Thoracic aorta (tissue), 2 donors: ENCODE measurements at regions not wholly inside any gene's neighbourhood (a gene's known extent, or its start where the extent isn't known, plus 50 kb on each side); places are given as distances from the start of the nearest gene placed in this dataset.
"Not testable (repeated sequence)": the region's sequence is repeated elsewhere in the genome, so short reads cannot be mapped to it uniquely, and the experiment has no call there.

Experiments used
- ATAC-seq: fragments of 150-250 bp; one replicate; pipeline ENCODE4 v1.8.0; 2017; ENCODE audit warnings: low read depth; ENCODE audit not compliant: insufficient number of reproducible peaks, low FRiP score
- DNase-seq: peaks from one replicate; pipeline ENCODE4 v3.0.0-alpha.2; 2020; ENCODE audit warnings: low spot score
- H3K27ac ChIP-seq, 2 donors: fragments of 200-600 bp; sonication (generic); 1 replicate in 1 of 2; 2 replicates in 1 of 2; pipeline ENCODE4 v1.5.1; 2016; ENCODE audit warnings: mild to moderate bottlenecking in 2 of 2, moderate library complexity in 2 of 2
- H3K27me3 ChIP-seq: fragments of 200-600 bp; sonication (generic); replicated peaks from 2 replicates; pipeline ENCODE4 v1.6.0; 2016; ENCODE audit warnings: mild to moderate bottlenecking; ENCODE audit not compliant: insufficient read depth
- H3K36me3 ChIP-seq: fragments of 200-600 bp; sonication (generic); one replicate; pipeline ENCODE4 v1.5.1; 2016
- H3K4me1 ChIP-seq, 2 donors: fragments of 200-600 bp; sonication (generic); 1 replicate in 1 of 2; 2 replicates in 1 of 2; pipeline versions ENCODE4 v1.5.1 to v1.6.0; 2016; ENCODE audit warnings: low read depth in 2 of 2, mild to moderate bottlenecking in 1 of 2; ENCODE audit not compliant: control insufficient read depth in 1 of 2
- H3K4me3 ChIP-seq: fragments of 200-600 bp; sonication (generic); 2 replicates; pipeline ENCODE4 v1.5.1; 2016; ENCODE audit warnings: mild to moderate bottlenecking
- H3K9me3 ChIP-seq: fragments of 200-600 bp; sonication (generic); 2 replicates; pipeline ENCODE4 v1.5.1; 2016
- TF ChIP-seq, protein P1 (sequence below): fragments of 200-600 bp; sonication (generic); IDR thresholded peaks from one replicate; pipeline ENCODE4 v1.5.1; 2019; ENCODE audit warnings: antibody characterized with exemption

DNA sequence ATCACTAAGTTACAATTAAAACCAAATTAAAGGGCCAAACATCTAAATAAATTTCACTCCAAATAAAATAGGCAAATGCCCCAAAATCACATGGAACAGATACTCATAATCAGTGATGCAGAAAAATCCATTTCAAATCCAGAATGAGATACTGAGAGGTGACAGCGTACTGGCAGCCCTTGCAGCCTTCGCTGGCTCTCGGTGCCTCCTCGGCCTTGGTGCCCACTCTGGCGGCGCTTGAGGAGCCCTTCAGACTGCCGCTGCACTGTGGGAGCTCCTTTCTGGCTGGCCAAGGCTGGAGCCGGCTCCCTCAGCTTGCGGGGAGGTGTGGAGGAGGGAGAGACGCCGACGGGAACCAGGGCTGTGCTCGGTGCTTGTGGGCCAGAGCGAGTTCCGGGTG, 761.2 kb upstream of the AMELY start:
- DNase-seq (no peak), ATAC-seq (no peak)
- no peak overlapping the region for H3K27ac ChIP-seq
- TF ChIP-seq, protein P1, sequence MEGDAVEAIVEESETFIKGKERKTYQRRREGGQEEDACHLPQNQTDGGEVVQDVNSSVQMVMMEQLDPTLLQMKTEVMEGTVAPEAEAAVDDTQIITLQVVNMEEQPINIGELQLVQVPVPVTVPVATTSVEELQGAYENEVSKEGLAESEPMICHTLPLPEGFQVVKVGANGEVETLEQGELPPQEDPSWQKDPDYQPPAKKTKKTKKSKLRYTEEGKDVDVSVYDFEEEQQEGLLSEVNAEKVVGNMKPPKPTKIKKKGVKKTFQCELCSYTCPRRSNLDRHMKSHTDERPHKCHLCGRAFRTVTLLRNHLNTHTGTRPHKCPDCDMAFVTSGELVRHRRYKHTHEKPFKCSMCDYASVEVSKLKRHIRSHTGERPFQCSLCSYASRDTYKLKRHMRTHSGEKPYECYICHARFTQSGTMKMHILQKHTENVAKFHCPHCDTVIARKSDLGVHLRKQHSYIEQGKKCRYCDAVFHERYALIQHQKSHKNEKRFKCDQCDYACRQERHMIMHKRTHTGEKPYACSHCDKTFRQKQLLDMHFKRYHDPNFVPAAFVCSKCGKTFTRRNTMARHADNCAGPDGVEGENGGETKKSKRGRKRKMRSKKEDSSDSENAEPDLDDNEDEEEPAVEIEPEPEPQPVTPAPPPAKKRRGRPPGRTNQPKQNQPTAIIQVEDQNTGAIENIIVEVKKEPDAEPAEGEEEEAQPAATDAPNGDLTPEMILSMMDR: no peak
- H3K9me3 ChIP-seq: no peaks in the 10 kb centered on the region
- H3K27me3 ChIP-seq: no peaks in the 10 kb centered on the region
- no peak overlapping the region for H3K4me3 ChIP-seq
- H3K36me3 ChIP-seq: no peaks in the 10 kb centered on the region
- H3K4me1 ChIP-seq: no peaks in the 10 kb centered on the region

DNA sequence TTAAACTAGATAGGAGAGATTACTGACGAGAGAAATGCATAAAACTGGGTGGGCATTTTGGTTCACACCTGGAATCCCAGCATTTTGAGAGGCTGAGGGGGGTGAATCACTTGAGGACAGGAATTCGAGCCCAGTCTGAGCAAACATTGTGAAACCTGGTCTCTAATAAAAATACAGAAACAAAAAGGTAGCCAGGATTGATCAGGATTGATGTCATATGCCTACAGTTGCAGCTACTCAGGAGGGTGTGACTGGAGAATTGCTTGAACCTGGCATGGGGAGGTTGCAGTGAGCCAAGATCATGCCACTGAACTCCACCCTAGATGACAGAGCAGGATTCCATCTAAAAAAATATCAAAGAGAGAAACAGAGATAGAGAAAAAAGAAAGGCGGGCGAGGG, 751.7 kb upstream of the AMELY start:
- TF ChIP-seq, protein P1: no peak
- no peaks in the 10 kb centered on the region for H3K4me1 ChIP-seq
- no peak overlapping the region for H3K27ac ChIP-seq
- no peaks in the 10 kb centered on the region for H3K36me3 ChIP-seq
- H3K9me3 ChIP-seq: no peaks in the 10 kb centered on the region
- H3K4me3 ChIP-seq: no peak overlapping the region
- ATAC-seq (no peak), DNase-seq (no peak)
- no peaks in the 10 kb centered on the region for H3K27me3 ChIP-seq

DNA sequence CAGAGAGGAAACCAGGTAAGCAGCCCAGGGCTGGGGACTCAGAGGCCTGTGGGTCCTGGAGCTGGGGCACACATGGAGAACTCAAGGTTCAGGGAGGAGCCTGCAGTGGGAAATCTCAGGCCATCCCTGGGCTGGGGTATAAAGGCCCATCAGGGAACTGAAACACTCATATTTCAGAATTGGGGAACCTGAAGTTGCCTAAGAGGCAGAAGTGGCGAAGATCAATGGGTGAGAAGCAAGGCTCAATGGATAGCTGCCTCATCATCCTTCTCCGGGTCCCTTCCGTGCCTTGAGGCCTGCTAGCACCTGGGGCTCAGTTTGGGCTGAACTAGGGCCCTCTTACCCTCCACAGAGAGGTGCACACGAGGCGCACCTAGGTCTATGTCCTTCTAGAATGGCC, 747.5 kb upstream of the AMELY start:
- ATAC-seq (no peak), DNase-seq (no peak)
- H3K4me1 ChIP-seq: no peaks in the 10 kb centered on the region
- H3K27me3 ChIP-seq: no peaks in the 10 kb centered on the region
- no peaks in the 10 kb centered on the region for H3K36me3 ChIP-seq
- H3K9me3 ChIP-seq: no peaks in the 10 kb centered on the region
- H3K27ac ChIP-seq: no peak overlapping the region
- H3K4me3 ChIP-seq: no peak overlapping the region
- TF ChIP-seq, protein P1: no peak

DNA sequence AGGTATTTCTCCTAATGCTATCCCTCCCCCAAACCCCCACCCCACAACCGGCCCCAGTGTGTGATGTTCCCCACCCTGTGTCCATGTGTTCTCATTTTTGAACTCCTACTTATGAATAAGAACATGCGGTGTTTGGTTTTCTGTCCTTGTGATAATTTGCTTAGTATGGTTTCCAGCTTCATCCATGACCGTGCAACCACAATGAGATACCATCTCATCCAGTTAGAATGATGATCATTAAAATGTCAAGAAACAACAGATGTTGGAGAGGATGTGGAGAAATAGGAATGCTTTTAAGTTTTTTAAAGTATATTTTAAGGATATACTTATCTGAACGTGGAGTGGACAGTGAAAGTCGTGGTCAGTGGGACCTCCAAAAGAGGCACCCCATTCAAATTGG, 745.0 kb upstream of the AMELY start:
- Histone ChIP-seq H3K4me1 (no peaks in the 10 kb centered on the region), H3K27me3 (no peaks in the 10 kb centered on the region), H3K4me3 (no peak overlapping the region), H3K9me3 (no peaks in the 10 kb centered on the region), H3K36me3 (no peaks in the 10 kb centered on the region), H3K27ac (no peak overlapping the region)
- TF ChIP-seq, protein P1: no peak
- DNase-seq: no peak
- no peak for ATAC-seq

DNA sequence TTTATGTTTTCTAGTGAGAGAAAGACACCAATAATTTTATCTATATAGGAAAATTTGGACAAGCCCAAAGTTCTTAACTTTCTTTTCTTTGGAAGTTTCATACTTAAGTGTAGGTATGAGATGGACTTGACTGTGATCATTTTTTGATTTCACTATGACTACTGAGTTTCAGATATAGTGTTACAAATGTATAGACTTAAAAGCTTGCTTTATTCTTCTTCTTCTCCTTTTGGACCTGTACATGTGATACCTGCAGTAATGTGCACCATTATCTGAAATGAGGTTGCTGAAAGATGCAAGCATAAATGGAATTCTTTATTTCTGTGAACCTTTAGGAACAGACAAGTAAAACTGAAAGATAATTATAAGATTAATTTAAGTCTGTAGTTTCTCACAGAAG, 743.4 kb upstream of the AMELY start:
- no peak for ATAC-seq

DNA sequence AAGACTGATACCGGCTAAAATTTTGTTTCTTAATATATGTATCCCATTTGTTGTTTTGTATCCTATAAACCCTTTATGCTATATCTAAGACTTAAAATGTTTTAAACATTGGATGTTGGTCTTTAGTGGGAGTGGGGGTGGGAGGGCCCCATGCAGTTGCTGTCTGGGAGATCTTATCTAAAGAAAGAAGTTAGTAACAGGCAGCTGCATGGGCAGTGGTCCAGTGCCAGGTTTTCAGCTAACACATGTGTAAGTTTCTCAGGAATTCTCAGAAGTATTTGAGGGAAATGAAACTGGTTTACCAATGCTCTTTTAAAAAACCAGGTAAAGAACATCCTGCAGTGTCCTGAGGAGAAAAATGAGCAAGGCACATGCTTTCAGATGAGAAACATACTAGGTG, 738.3 kb upstream of the AMELY start:
- not testable (repeated sequence) for H3K4me1 ChIP-seq, DNase-seq, H3K9me3 ChIP-seq, H3K36me3 ChIP-seq, H3K27ac ChIP-seq, H3K27me3 ChIP-seq, H3K4me3 ChIP-seq, ATAC-seq

More for the DNA sequence above, 743.4 kb upstream of the AMELY start:
- Histone ChIP-seq H3K4me1 (no peaks in the 10 kb centered on the region), H3K27me3 (no peaks in the 10 kb centered on the region), H3K36me3 (no peaks in the 10 kb centered on the region), H3K4me3 (no peak overlapping the region), H3K27ac (no peak overlapping the region), H3K9me3 (no peaks in the 10 kb centered on the region)
- DNase-seq: no peak
- TF ChIP-seq, protein P1: no peak
